CD8-positive, alpha-beta memory T cell (primary cell): ENCODE measurements at regions not wholly inside any gene's neighbourhood (a gene's known extent, or its start where the extent isn't known, plus 50 kb on each side); places are given as distances from the start of the nearest gene placed in this dataset.
"Not testable (repeated sequence)": the region's sequence is repeated elsewhere in the genome, so short reads cannot be mapped to it uniquely, and the experiment has no call there.

Source experiments
- CTCF ChIA-PET: fragments of 350-600 bp; sonication (Branson Sonifier 250); formaldehyde crosslinking; loops from one replicate; lab custom pipeline; 2021; ENCODE audit warnings: antibody characterized with exemption; lab: Charles Lee
- POLR2A ChIA-PET: fragments of 350-600 bp; sonication (Branson Sonifier 250); formaldehyde crosslinking; loops from one replicate; lab custom pipeline; 2021; ENCODE audit warnings: antibody characterized with exemption; lab: Charles Lee
- DNase-seq, 5 donors: peaks; one replicate each; pipeline versions ENCODE4 v3.0.0 to v3.0.0-alpha.2; 2020 to 2022; ENCODE audit warnings: mixed read lengths in 1 of 5
- H3K27ac ChIP-seq: one replicate; pipeline ENCODE4 v1.7.0; 2013; ENCODE audit warnings: low read depth, mild to moderate bottlenecking, low read length, moderate library complexity
- H3K27me3 ChIP-seq: 2 replicates; pipeline ENCODE4 v1.7.0; 2013; ENCODE audit warnings: low read length, mild to moderate bottlenecking; ENCODE audit not compliant: insufficient read depth, poor library complexity, severe bottlenecking
- H3K36me3 ChIP-seq: 2 replicates; pipeline ENCODE4 v1.7.0; 2013; ENCODE audit warnings: mild to moderate bottlenecking, low read length, moderate library complexity; ENCODE audit not compliant: insufficient read depth
- H3K4me1 ChIP-seq: 2 replicates; pipeline ENCODE4 v1.7.0; 2013; ENCODE audit warnings: mild to moderate bottlenecking, low read length, moderate library complexity; ENCODE audit not compliant: insufficient read depth
- H3K4me3 ChIP-seq: 2 replicates; pipeline ENCODE4 v1.7.0; 2013; ENCODE audit warnings: mild to moderate bottlenecking, low read length
- H3K9me3 ChIP-seq: 2 replicates; pipeline ENCODE4 v1.7.0; 2013; ENCODE audit warnings: mild to moderate bottlenecking, low read length
- H3K27ac Mint-ChIP-seq, 8 donors: one replicate each; pipeline ENCODE4 v1.8.0; 2020 to 2021; ENCODE audit warnings: mixed read lengths in 8 of 8, mild to moderate bottlenecking in 6 of 8, inconsistent platforms in 3 of 8, moderate library complexity in 3 of 8
- H3K27me3 Mint-ChIP-seq, 2 donors: one replicate each; pipeline ENCODE4 v1.8.0; 2020 to 2021; ENCODE audit warnings: mixed read lengths in 2 of 2, mild to moderate bottlenecking in 1 of 2, moderate library complexity in 1 of 2
- H3K36me3 Mint-ChIP-seq, 3 donors: one replicate each; pipeline ENCODE4 v1.8.0; 2020 to 2021; ENCODE audit warnings: mixed read lengths in 3 of 3, inconsistent platforms in 1 of 3, mild to moderate bottlenecking in 1 of 3
- H3K4me1 Mint-ChIP-seq, 3 donors: one replicate each; pipeline ENCODE4 v1.8.0; 2020 to 2021; ENCODE audit warnings: mixed read lengths in 3 of 3, inconsistent platforms in 1 of 3, mild to moderate bottlenecking in 1 of 3
- H3K4me3 Mint-ChIP-seq, 7 donors: one replicate each; pipeline ENCODE4 v1.8.0; 2020 to 2021; ENCODE audit warnings: mixed read lengths in 7 of 7, mild to moderate bottlenecking in 6 of 7, moderate library complexity in 4 of 7, inconsistent platforms in 2 of 7
- H3K9me3 Mint-ChIP-seq, 5 donors: one replicate each; pipeline ENCODE4 v1.8.0; 2020 to 2022; ENCODE audit warnings: mixed read lengths in 5 of 5, mild to moderate bottlenecking in 3 of 5, moderate library complexity in 2 of 5, inconsistent platforms in 1 of 5

GRCh38 chr1:230552880-230553279, 89.4 kb upstream of the COG2 start:
- H3K27me3 ChIP-seq, result no peaks in the 10 kb centered on the region
- no peak overlapping the region for H3K4me3 Mint-ChIP-seq
- no peaks in the 10 kb centered on the region for H3K36me3 Mint-ChIP-seq
- POLR2A ChIA-PET, result no interaction called here
- no peak for DNase-seq
- H3K4me1 ChIP-seq, result no peaks in the 10 kb centered on the region
- no peaks in the 10 kb centered on the region for H3K9me3 ChIP-seq
- H3K9me3 Mint-ChIP-seq, result no peaks in the 10 kb centered on the region
- no peaks in the 10 kb centered on the region for H3K4me1 Mint-ChIP-seq
- no peak overlapping the region for H3K4me3 ChIP-seq
- no peak overlapping the region for H3K27ac Mint-ChIP-seq
- CTCF ChIA-PET, result no interaction called here
- H3K27ac ChIP-seq, result no peak overlapping the region
- peaks cover 2 to 40% of the 10 kb centered on the region in 2 donors for H3K27me3 Mint-ChIP-seq
- H3K36me3 ChIP-seq, result no peaks in the 10 kb centered on the region

GRCh38 chr1:230550945-230551344, 91.3 kb upstream of the COG2 start:
- POLR2A ChIA-PET, result not testable (repeated sequence)

GRCh38 chr1:230550428-230550827, 91.9 kb upstream of the COG2 start:
- ChIA-PET CTCF (no interaction called here), POLR2A (no interaction called here)
- no peak overlapping the region for H3K4me3 ChIP-seq
- no peak overlapping the region for H3K27ac ChIP-seq
- no peaks in the 10 kb centered on the region for H3K36me3 ChIP-seq
- no peaks in the 10 kb centered on the region for H3K9me3 Mint-ChIP-seq
- no peak overlapping the region for H3K4me3 Mint-ChIP-seq
- H3K4me1 ChIP-seq, result no peaks in the 10 kb centered on the region
- H3K27me3 Mint-ChIP-seq, result peaks cover 2 to 29% of the 10 kb centered on the region in 2 donors
- no peak for DNase-seq
- no peaks in the 10 kb centered on the region for H3K36me3 Mint-ChIP-seq
- H3K9me3 ChIP-seq, result no peaks in the 10 kb centered on the region
- no peak overlapping the region for H3K27ac Mint-ChIP-seq
- no peaks in the 10 kb centered on the region for H3K27me3 ChIP-seq
- H3K4me1 Mint-ChIP-seq, result no peaks in the 10 kb centered on the region

More at GRCh38 chr1:230550945-230551344, 91.3 kb upstream of the COG2 start:
- DNase-seq, H3K27me3 ChIP-seq, H3K4me1 ChIP-seq, CTCF ChIA-PET, H3K36me3 ChIP-seq, H3K36me3 Mint-ChIP-seq, H3K9me3 Mint-ChIP-seq, H3K4me3 ChIP-seq, H3K27ac Mint-ChIP-seq, H3K27ac ChIP-seq, H3K4me3 Mint-ChIP-seq, H3K9me3 ChIP-seq, H3K4me1 Mint-ChIP-seq: not testable (repeated sequence)
- H3K27me3 Mint-ChIP-seq, result peaks cover 2 to 30% of the 10 kb centered on the region in 2 donors

- ChIA-PET CTCF (no interaction called here), POLR2A (no interaction called here)
- Mint-ChIP-seq H3K27me3 (peaks cover 2 to 29% of the 10 kb centered on the region in 2 donors), H3K4me1 (no peaks in the 10 kb centered on the region), H3K9me3 (no peaks in the 10 kb centered on the region), H3K36me3 (no peaks in the 10 kb centered on the region), H3K27ac (peak overlapping the region in 1 of 8 donors; percentile 19), H3K4me3 (no peak overlapping the region)
- Histone ChIP-seq H3K27me3 (no peaks in the 10 kb centered on the region), H3K36me3 (no peaks in the 10 kb centered on the region), H3K27ac (no peak overlapping the region), H3K4me1 (no peaks in the 10 kb centered on the region), H3K9me3 (no peaks in the 10 kb centered on the region), H3K4me3 (no peak overlapping the region)
- no peak for DNase-seq
Observed at GRCh38 chr1:230549625-230550024, 92.7 kb upstream of the COG2 start.

GRCh38 chr1:230548997-230549396, 93.3 kb upstream of the COG2 start:
- H3K4me1 ChIP-seq, result no peaks in the 10 kb centered on the region
- H3K36me3 ChIP-seq, result no peaks in the 10 kb centered on the region
- Mint-ChIP-seq H3K27ac (no peak overlapping the region), H3K4me1 (no peaks in the 10 kb centered on the region), H3K4me3 (no peak overlapping the region), H3K27me3 (peaks cover 2 to 28% of the 10 kb centered on the region in 2 donors), H3K36me3 (no peaks in the 10 kb centered on the region), H3K9me3 (no peaks in the 10 kb centered on the region)
- H3K27ac ChIP-seq, result no peak overlapping the region
- ChIA-PET CTCF (no interaction called here), POLR2A (no interaction called here)
- H3K27me3 ChIP-seq, result no peaks in the 10 kb centered on the region
- no peak for DNase-seq
- no peaks in the 10 kb centered on the region for H3K9me3 ChIP-seq
- no peak overlapping the region for H3K4me3 ChIP-seq

GRCh38 chr1:230548357-230548756, 93.9 kb upstream of the COG2 start:
- ChIA-PET POLR2A (no interaction called here), CTCF (no interaction called here)
- Histone ChIP-seq H3K27me3 (no peaks in the 10 kb centered on the region), H3K9me3 (no peaks in the 10 kb centered on the region), H3K27ac (no peak overlapping the region), H3K4me1 (no peaks in the 10 kb centered on the region), H3K4me3 (no peak overlapping the region), H3K36me3 (no peaks in the 10 kb centered on the region)
- DNase-seq, result no peak
- Mint-ChIP-seq H3K4me3 (no peak overlapping the region), H3K4me1 (no peaks in the 10 kb centered on the region), H3K27me3 (peaks cover 3 to 23% of the 10 kb centered on the region in 2 donors), H3K9me3 (no peaks in the 10 kb centered on the region), H3K36me3 (no peaks in the 10 kb centered on the region), H3K27ac (no peak overlapping the region)

- Histone ChIP-seq H3K4me1 (no peaks in the 10 kb centered on the region), H3K9me3 (no peaks in the 10 kb centered on the region), H3K36me3 (no peaks in the 10 kb centered on the region), H3K27ac (no peak overlapping the region), H3K4me3 (no peak overlapping the region), H3K27me3 (no peaks in the 10 kb centered on the region)
- H3K9me3 Mint-ChIP-seq, result no peaks in the 10 kb centered on the region
- CTCF ChIA-PET, result no interaction called here
- H3K27ac Mint-ChIP-seq, result peak overlapping the region in 1 of 8 donors; percentile 6
- no peak for DNase-seq
- POLR2A ChIA-PET, result no interaction called here
- peaks cover 5 to 12% of the 10 kb centered on the region in 2 donors for H3K27me3 Mint-ChIP-seq
- no peaks in the 10 kb centered on the region for H3K36me3 Mint-ChIP-seq
- H3K4me1 Mint-ChIP-seq, result no peaks in the 10 kb centered on the region
- H3K4me3 Mint-ChIP-seq, result no peak overlapping the region
Observed at GRCh38 chr1:230545181-230545580, 97.1 kb upstream of the COG2 start.

- peak overlapping the region in 1 of 8 donors; percentile 6 for H3K27ac Mint-ChIP-seq
- Histone ChIP-seq H3K4me1 (no peaks in the 10 kb centered on the region), H3K27ac (no peak overlapping the region), H3K36me3 (no peaks in the 10 kb centered on the region), H3K9me3 (no peaks in the 10 kb centered on the region), H3K27me3 (no peaks in the 10 kb centered on the region), H3K4me3 (no peak overlapping the region)
- DNase-seq, result no peak
- H3K4me3 Mint-ChIP-seq, result no peak overlapping the region
- H3K4me1 Mint-ChIP-seq, result no peaks in the 10 kb centered on the region
- H3K9me3 Mint-ChIP-seq, result no peaks in the 10 kb centered on the region
- ChIA-PET CTCF (no interaction called here), POLR2A (no interaction called here)
- peaks cover 5 to 12% of the 10 kb centered on the region in 2 donors for H3K27me3 Mint-ChIP-seq
- H3K36me3 Mint-ChIP-seq, result no peaks in the 10 kb centered on the region
Observed at GRCh38 chr1:230544758-230545157, 97.5 kb upstream of the COG2 start.

GRCh38 chr1:230543085-230543484, 99.2 kb upstream of the COG2 start:
- no peaks in the 10 kb centered on the region for H3K9me3 ChIP-seq
- Mint-ChIP-seq H3K36me3 (no peaks in the 10 kb centered on the region), H3K27ac (no peak overlapping the region), H3K4me3 (no peak overlapping the region), H3K27me3 (peaks cover 5 to 14% of the 10 kb centered on the region in 2 donors), H3K4me1 (no peaks in the 10 kb centered on the region), H3K9me3 (peaks cover 0 to 2% (median 0%) of the 10 kb centered on the region in 5 donors)
- ChIA-PET POLR2A (no interaction called here), CTCF (no interaction called here)
- H3K27ac ChIP-seq, result no peak overlapping the region
- H3K4me1 ChIP-seq, result no peaks in the 10 kb centered on the region
- no peaks in the 10 kb centered on the region for H3K36me3 ChIP-seq
- no peak overlapping the region for H3K4me3 ChIP-seq
- peaks cover 3% of the 10 kb centered on the region for H3K27me3 ChIP-seq
- no peak for DNase-seq
